Stimulated activated naive CD8-positive, alpha-beta T cell treated with anti-CD3 and anti-CD28 coated beads, Interleukin-15, Interleukin-2, amounts not matched to agents 100 U/mL and 50 U/mL, for 24 hours (primary cell): ENCODE measurements at regions not wholly inside any gene's neighbourhood (a gene's known extent, or its start where the extent isn't known, plus 50 kb on each side); places are given as distances from the start of the nearest gene placed in this dataset.
"Not testable (repeated sequence)": the region's sequence is repeated elsewhere in the genome, so short reads cannot be mapped to it uniquely, and the experiment has no call there.

Experiments
- ATAC-seq: fragments of 150-1000 bp; cut with Tn5 transposase; one replicate; pipeline ENCODE4 v1.10.0; 2021
- DNase-seq: peaks from one replicate; pipeline ENCODE4 v3.0.0; 2021

DNA sequence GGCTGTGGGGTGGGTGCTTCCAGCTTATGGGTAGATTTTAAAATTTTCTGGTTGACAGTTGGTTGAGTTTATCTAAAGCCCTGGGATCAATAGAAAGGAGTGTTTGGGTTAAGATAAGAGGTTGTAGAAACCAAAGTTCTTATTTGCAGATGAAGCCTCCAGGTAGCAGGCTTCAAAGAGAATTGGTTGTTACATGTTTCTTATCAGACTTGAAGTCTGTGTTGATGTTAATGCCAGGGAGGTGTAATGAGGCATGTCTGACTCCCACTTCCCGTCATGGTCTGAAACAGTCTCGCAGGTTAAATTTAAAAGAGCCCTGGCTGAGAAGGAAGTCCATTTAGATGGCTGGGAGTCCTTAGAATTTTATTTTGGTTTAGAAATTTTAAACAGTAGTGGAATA lies 165.2 kb upstream of the TMEM72 start:
- ATAC-seq (no peak), DNase-seq (no peak)

- DNase-seq (no peak), ATAC-seq (no peak)
Observed at GRCh38 chr10:44747593-44748172, 163.5 kb upstream of the TMEM72 start.

- no peak for ATAC-seq
Observed at GRCh38 chr10:44749151-44749550, 162.0 kb upstream of the TMEM72 start.

DNA sequence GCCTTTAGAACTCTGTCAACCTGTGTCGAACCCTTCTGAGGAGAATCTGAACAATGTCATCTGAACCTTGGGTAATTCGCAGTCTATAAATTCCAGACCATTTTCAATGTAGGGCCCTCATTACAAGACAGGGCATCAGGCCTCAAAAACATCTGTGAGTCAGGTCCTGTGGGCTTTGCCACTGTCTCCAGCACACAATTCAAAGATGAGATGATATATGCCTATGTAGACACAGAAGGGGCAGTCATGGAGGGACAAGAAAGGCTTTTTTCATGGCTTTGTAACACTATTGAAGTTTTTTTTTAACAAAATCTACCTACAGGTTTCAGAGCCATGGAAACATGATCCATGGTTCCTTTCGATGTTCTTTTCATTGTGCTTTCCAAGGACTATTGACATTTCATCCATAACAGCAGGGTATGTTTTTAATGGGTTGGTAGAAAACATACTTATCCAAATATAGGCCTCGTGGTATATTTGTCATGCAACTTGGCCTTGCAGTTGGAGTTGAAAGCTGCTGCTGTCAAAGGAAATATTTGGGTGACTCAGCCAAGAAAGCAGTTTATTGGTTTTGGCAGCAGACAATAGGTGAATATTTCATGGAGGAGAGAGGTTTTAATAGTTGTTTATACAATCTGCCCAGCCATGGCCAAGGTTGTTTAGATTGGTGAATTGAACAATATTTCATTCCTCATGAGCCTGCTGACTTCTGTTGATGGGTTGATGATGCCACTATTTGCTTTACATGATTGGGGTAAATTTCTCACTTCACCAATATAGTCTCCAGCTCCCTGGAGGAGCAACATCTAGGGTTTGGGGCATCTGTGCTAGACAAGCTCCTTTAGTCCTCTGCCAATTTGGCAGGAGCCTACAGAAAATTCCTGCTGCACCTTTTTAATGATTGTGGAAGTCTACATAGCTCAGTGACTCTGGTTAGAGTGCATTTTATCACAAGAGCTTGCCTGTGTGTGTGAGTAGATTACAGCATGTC lies 158.4 kb upstream of the TMEM72 start:
- ATAC-seq (no peak), DNase-seq (no peak)

More at GRCh38 chr10:44749151-44749550, 162.0 kb upstream of the TMEM72 start:
- no peak for DNase-seq

DNA sequence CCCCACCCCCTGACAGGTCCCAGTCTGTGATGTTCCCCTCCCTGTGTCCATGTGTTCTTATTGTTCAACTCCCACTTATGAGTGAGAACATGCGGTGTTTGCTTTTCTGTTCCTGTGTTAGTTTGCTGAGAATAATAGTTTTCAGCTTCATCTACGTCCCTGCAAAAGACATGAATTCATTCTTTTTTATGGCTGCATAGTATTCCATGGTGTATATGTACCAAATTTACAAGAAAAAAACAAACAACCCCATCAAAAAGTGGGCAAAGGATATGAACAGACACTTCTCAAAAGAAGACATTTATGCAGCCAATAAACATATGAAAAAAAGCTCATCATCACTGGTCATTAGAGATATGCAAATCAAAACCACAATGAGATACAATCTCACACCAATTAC lies 156.8 kb upstream of the TMEM72 start:
- DNase-seq, ATAC-seq: not testable (repeated sequence)

DNA sequence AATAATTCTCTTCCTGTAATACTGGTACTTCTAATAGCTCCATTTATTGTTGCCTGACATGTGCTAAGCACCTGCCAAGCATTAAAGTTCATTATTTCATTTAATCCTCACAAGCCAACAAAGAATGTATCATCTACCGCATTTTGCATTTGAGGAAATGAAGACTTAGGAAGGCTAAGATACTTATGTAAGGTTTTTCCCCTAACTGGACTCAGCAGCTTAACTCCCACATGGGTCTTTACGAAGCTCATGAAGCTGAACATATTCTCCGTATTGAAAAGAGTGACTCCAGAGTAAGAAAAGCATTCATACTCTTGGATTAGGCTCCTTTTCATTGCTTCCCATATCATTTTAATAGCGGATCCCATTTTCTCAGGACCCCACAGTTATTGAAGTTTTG lies 155.7 kb upstream of the TMEM72 start:
- DNase-seq (no peak), ATAC-seq (no peak)

GRCh38 chr10:44756216-44756615 lies 154.9 kb upstream of the TMEM72 start:
- DNase-seq: no peak
- no peak for ATAC-seq

- ATAC-seq: no peak
- no peak for DNase-seq
Observed at GRCh38 chr10:44757551-44758205, 153.5 kb upstream of the TMEM72 start.

GRCh38 chr10:44759122-44759521 lies 152.0 kb upstream of the TMEM72 start:
- ATAC-seq: no peak

DNA sequence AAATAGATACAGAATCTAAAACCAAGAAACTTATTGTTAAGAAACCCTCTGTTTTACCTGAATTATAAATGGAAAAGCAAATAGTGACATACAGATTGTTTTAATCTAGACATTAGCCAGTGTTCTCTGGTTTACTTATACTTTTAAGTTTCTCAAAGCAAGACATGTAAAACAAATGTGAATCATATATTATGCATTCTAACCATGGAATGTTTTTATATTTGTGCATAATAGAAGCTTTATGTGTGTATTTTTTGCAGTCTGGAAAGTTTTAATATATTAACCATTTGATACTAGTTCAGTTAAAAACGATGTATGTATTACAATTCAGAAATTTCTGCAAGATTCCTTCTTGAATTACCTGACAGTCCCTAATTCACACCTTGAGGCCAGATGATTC lies 150.6 kb upstream of the TMEM72 start:
- DNase-seq (no peak), ATAC-seq (no peak)

More at GRCh38 chr10:44759122-44759521, 152.0 kb upstream of the TMEM72 start:
- no peak for DNase-seq

- DNase-seq: no peak
- no peak for ATAC-seq
Observed at GRCh38 chr10:44761076-44761475, 150.1 kb upstream of the TMEM72 start.

DNA sequence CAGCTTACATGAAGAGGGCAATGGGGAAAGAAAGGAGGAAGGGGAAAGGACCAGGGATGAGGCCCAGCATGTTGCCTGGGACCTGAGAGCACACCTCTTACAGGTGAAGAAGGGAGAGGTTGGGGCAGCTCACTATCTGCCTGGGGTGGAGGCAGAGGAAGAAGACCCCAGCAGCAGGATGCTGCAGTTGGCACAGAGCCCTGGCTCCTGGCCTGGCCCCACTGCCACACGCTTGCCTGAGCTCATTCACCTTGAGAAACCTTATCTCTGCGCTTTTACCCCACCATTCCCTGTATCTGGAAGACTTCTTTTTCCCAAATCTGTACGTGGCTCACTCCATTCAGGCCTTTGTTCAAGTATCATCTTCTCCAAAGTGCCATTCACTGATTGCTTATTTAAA lies 147.8 kb upstream of the TMEM72 start:
- ATAC-seq (no peak), DNase-seq (no peak)

DNA sequence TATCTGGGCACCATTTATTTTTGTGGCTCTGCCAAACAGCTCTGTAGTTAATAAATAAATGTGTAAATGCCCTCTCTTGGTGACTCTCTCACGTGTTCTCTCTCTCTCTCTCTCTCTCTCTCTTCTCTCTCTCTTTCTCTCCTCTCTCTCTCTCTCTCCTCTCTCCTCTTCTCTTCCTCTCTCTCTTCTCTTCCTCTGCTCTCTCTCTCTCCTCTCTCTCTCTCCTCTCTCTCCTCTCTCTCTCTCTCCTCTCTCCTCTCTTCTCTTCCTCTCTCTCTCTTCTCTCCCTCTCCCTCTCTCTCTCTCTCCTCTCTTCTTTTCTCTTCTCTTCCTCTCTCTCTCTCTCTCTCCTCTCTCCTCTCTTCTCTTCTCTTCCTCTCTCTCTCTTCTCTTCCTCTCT lies 145.8 kb upstream of the TMEM72 start:
- no peak for ATAC-seq
- DNase-seq: no peak

GRCh38 chr10:44766631-44767030 lies 144.5 kb upstream of the TMEM72 start:
- ATAC-seq (no peak), DNase-seq (no peak)

GRCh38 chr10:44769450-44769849 lies 141.7 kb upstream of the TMEM72 start:
- ATAC-seq (no peak), DNase-seq (no peak)

DNA sequence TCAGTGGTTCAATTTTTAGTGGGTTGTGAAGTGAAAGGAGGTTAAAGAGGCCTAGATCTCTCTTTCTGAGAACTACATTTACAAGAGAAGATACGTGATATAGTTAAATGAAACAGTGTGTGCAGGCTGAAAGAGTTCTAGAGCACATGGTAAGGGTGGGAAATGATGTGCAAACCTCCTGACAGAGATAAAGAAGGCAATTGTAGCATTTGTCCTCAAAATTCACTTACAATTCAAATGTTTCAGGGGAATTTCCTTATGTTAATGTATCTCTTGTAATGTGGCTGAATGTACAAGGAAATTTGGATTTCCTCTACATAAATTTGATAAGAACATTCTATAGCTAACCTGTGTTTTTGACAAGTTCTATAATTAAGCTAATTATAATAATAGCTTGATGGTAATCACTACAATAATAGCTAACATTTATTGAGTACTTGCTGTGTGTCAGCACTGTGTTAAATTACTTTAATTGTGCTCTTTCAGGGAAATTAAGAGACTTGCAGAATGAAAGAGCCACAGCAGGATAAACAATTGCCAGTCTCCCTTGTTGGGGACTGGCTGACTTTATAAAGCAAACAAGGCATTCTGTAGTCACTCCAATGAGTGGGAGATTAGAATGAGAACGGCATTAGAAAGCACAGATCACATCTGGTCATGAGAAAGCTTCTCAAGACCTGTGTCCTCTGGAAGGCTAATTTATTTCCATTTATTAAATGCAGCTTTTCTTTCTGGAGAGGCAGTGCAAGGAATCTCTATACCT lies 139.7 kb upstream of the TMEM72 start:
- ATAC-seq (no peak), DNase-seq (no peak)

GRCh38 chr10:44773565-44773964 lies 137.6 kb upstream of the TMEM72 start:
- DNase-seq: no peak
- no peak for ATAC-seq

DNA sequence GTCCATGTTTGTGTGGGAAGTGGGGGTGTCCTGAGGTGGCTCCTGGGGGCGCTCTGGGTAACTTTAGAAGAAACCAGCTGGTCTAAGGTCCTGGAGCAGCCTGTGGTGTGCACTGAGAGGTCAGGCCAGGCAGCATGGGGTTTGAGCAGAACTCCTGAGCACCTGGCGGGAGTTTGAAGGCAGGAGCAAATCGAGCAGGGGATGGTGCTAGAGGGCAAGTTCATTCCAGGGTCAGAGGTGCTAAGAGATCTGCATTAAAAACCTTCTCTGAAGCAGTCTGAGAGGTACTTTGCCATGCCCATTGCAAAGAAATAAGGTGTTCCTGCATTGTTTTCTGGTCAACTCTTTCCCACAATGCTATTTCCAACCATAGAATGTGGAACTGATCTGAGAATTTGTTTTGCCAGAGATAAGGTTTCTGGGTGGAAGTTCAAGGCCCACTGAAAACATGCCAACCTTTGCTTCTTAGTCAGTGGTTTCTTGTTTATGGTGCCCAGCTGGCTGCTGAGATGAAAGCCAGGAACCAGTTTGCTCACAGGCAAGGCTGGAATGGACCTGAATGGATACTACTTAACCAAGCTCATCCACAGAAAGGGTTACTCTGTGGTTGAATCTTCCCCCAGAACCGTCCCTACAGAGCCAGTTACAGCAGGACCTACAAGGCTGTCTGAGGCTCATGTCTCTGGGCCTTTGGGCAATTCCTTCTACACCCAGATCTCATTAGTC lies 136.3 kb upstream of the TMEM72 start:
- ATAC-seq: no peak
- DNase-seq: no peak

DNA sequence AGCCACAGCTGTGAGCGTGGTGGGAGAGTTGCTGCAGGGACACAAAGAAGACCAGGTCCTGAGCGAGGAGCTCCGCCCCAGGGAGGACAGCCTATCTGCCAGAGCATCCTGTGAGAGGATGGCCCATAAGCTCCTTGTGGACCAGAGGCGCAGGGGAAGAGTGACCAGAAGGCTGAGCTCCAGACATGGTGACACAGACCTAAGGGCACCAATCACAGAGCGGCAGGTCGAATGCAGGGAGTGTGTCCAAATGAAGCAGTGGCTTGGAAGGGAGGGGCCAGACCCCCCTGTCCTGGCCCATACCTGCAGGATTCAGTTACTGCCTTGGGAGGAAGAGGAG lies 135.8 kb upstream of the TMEM72 start:
- DNase-seq: no peak
- ATAC-seq: no peak

DNA sequence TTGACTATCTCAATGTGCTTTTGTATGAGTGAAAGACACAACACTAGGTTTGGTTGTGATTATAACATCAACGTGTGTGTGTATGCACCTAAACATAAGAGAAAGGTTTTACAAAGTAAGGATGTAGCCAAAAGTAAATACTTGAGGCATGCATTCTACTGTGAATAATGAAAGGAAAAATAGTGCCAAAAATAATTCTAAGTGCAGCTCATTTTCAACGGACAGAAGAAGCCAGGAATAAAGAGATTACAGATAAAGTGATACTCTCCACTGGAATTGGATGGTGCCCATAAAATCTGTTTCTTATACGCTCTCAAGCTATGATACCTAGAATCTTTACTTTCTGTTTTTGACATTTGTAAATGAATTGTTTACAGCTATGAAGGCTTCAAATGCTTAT lies 135.0 kb upstream of the TMEM72 start:
- ATAC-seq (no peak), DNase-seq (no peak)

DNA sequence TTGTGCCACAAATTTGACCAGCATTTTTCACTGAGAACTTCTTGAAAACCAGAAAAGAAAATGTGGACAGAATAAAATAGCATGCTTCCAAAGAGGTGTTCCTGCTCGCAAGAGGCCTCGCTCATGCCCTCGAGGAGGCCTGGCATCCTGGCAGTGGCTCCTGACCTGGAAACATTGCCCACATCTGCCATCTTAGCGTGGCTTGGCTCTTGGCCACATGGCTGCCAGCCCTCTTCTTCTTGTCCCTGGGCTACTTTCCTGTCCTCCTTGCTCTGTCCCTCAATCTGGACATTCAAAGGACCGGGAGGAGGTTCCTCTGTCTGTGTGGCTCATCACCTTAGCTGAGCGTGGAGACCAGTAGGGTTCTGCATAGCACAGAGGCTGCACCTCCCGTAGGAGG lies 131.6 kb upstream of the TMEM72 start:
- ATAC-seq: no peak

GRCh38 chr10:44780426-44780825 lies 130.7 kb upstream of the TMEM72 start:
- DNase-seq: no peak
- no peak for ATAC-seq

More for the DNA sequence above, 131.6 kb upstream of the TMEM72 start:
- no peak for DNase-seq
